ENCODE measurements at regions not wholly inside any gene's neighbourhood (a gene's known extent, or its start where the extent isn't known, plus 50 kb on each side); places are given as distances from the start of the nearest gene placed in this dataset.

DNA sequence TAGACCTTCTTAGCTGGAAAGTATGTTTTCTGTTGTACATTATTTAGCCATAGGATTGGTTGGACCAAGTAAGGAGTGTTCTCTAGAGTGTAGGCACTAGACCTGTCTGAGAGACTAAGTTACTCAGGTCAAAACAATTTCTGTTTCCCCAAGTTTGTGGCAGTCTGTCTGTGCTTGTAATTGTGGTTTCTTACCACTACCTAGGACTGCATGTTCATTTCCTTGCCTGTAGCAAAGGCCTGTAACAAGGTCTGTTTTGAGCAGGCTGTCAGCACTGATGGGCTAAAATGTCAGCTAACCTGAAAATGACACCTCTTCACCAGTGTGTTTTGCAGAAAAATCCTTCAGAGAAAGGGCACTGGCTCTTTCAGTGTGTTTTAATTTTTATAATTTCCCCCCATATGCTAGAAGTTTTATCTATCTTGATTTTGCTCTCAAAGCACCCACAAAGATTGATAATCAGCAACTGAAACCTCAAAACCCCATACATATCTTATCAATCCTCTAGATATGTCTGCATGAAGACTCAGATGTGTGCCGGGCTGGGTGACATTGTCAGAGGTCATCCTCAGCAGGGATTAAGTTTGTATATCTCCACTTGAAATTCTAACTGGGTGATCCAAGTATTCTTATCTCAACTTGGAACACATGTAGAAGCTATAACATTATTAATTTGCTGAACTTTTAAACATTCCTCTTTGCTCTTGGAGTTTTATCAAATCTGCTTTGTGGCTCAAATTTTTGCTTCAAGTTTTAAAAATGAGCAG, 50.7 kb upstream of the ST6GALNAC3 start:
- TF ChIP-seq, protein P1, sequence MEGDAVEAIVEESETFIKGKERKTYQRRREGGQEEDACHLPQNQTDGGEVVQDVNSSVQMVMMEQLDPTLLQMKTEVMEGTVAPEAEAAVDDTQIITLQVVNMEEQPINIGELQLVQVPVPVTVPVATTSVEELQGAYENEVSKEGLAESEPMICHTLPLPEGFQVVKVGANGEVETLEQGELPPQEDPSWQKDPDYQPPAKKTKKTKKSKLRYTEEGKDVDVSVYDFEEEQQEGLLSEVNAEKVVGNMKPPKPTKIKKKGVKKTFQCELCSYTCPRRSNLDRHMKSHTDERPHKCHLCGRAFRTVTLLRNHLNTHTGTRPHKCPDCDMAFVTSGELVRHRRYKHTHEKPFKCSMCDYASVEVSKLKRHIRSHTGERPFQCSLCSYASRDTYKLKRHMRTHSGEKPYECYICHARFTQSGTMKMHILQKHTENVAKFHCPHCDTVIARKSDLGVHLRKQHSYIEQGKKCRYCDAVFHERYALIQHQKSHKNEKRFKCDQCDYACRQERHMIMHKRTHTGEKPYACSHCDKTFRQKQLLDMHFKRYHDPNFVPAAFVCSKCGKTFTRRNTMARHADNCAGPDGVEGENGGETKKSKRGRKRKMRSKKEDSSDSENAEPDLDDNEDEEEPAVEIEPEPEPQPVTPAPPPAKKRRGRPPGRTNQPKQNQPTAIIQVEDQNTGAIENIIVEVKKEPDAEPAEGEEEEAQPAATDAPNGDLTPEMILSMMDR (IDR thresholded peaks at IDR 0.05): no peak
- no peak for TF ChIP-seq POLR2A (IDR thresholded peaks at IDR 0.05; ENCODE audit: low read depth)
